Occipital lobe (tissue), 2 donors: ENCODE measurements at regions not wholly inside any gene's neighbourhood (a gene's known extent, or its start where the extent isn't known, plus 50 kb on each side); places are given as distances from the start of the nearest gene placed in this dataset. TPM values are rescaled to one million over a fixed set of nuclear protein-coding genes. Genes with fewer than 3 reads are reported as not detected.

Experiments
- DNase-seq: peaks from one replicate; lab custom pipeline; 2025; lab: John Stamatoyannopoulos, UW
- small RNA-seq: library from RNA; depleted of rRNA; stranded (forward); fragments of <200 nt; gene quantifications from one replicate; pipeline ENCODE3, GENCODE V24; 2014

GRCh38 chr2:144580521-144581161, 60.7 kb upstream of the ZEB2 start:
- no peak for DNase-seq

DNA sequence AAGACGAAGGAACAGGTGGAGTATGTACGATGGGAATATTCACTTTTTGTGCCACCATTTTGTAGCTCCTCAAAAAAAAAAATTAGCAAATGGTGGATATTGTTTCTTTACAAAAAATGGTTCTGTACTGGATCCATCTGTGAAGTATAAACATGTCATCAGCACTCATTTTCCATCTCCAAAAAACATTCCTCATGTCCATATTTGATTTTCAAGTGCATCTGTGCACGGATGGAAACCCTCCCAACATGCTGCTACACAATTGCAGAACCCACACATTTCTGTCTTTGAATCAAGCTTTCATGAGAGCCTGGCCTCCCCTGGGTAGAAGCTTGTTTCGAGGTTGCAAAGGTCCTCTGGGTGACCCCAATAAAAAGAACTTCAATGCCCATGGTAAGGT, 59.6 kb upstream of the ZEB2 start:
- no peak for DNase-seq

GRCh38 chr2:144578099-144578498, 58.2 kb upstream of the ZEB2 start:
- DNase-seq, result no peak

DNA sequence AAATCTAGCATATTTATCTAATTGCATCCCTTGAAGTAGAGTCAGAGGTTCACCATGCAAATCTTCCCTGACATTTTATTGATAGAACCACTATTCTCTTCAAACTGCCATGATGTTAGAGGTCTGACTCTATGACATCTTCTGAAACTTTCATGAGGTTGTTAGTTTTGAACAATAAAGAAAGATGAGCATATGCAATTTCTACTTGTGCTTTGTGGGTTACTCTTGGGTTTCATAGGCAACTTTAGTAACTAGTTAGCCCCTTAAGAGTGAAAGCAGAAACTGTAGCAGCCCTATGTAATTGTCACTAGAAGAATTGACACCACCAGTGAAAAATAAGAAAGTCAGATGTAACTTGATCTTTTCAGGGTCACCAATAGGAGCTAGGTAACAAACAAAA, 53.1 kb upstream of the ZEB2 start:
- DNase-seq, result no peak

- DNase-seq, result no peak
Measured at GRCh38 chr2:144571770-144572169, 51.9 kb upstream of the ZEB2 start.

GRCh38 chr2:144570566-144570965, 50.6 kb upstream of the ZEB2 start:
- DNase-seq, result no peak

Small RNAs in the stretch of these regions (small RNA-seq; reads per million reads assigned to genes)
- gene RF00019 (not detected), gene RF01992 (not detected), gene RNA5SP106 (not detected), gene RNU6-692P (not detected), gene RNU6-715P (not detected), gene RNU7-2P (not detected)
